Endothelial cell of hepatic sinusoid (primary cell): ENCODE measurements at regions not wholly inside any gene's neighbourhood (a gene's known extent, or its start where the extent isn't known, plus 50 kb on each side); places are given as distances from the start of the nearest gene placed in this dataset.

Experiments
- in situ Hi-C: cut with HindIII; loops from 2 replicates; pipeline ENCODE4 v1.10.0; 2017; ENCODE audit warnings: low sequenced_read_pairs

- in situ Hi-C loops = no loop called here
Observed at GRCh38 chr14:28057359-28058296, 709.0 kb upstream of the FOXG1 start.

- in situ Hi-C loops = no loop called here
Observed at GRCh38 chr14:28059254-28059653, 707.3 kb upstream of the FOXG1 start.

- in situ Hi-C loops = loop anchor here (5.0 kb wide), 1 partner anchor 49 kb away; no protein-coding TSS in a partner anchor
Observed at GRCh38 chr14:28061006-28061405, 705.6 kb upstream of the FOXG1 start.

- in situ Hi-C loops = no loop called here
Observed at GRCh38 chr14:28077021-28077420, 689.6 kb upstream of the FOXG1 start.

- in situ Hi-C loops = no loop called here
Observed at GRCh38 chr14:28083389-28083788, 683.2 kb upstream of the FOXG1 start.

DNA sequence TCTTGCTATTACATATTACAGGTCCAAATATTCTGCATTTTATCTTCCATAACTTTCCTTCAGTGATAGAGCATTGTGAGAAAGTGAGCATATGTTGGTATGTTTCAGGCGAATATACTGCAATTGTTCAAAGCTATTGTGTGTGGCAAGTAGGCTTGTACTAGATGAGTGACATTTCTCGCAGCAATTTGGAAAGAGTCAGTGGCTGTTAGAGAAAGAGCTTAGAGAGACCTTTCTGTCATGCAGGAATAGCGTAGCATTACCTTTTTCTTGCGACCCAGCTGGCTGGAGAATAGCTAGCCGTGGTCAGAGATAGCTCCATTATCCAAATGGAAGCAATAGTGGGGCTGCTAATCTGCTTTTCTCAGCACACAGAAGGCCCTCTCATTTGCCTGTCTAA is 678.5 kb upstream of the FOXG1 start:
- in situ Hi-C loops = no loop called here

DNA sequence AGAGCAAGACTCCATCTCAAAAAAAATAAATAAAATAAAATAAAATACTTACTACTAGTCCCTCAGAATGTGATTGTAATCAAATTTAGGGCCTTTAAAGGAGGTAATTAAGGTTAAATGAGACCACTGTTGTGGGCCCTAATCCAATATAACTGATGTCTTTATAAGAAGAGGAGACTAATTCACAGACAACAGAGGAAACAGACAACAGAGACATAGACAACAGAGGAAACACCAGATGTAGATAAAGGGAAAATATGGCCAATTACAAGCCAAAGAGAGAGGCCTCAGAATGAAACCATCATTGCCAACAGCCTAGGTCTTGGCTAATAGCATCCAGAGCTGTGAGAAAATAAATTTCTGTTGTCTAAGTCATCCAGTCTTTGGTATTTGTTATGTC is 669.0 kb upstream of the FOXG1 start:
- in situ Hi-C loops = no loop called here

GRCh38 chr14:28098856-28099255 is 667.7 kb upstream of the FOXG1 start:
- in situ Hi-C loops = no loop called here

DNA sequence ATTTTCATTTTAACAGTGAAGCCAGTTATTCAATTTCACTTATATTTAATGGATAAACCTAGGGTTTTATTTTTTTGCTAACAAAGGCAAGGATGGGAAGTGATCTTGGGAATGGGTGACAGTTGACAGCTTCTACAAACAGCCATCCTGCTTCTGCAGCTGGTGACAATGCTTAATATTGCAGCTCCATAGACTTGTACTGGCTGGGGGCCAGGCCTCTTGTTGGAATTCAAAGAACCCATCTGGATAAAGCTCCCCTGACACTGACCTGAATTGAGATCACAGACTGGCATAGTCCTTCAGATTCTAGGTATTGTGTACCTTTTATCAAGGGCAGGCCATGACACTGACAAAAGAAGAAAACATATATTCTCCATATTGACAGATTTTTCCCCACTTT is 664.6 kb upstream of the FOXG1 start:
- in situ Hi-C loops = no loop called here

- in situ Hi-C loops = no loop called here
Observed at GRCh38 chr14:28102814-28103213, 663.8 kb upstream of the FOXG1 start.

DNA sequence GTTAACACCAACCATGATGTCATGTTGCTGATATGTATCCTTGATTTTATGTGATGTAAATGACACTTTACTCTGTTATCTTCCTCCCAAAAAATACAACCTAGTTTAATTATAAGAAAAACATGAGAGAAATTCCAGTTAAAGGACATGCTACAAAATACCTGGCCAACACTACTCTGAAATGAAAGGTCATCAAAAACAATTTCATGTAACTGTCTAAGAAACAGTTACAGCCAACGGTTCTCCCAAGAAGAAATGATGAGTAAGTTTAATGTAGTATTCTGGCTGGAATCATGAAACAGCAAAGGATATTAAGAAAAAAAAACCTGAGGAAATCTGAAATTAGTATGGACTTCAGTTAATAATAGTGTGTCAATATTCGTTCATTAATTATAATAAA is 653.3 kb upstream of the FOXG1 start:
- in situ Hi-C loops = no loop called here

GRCh38 chr14:28116716-28117115 is 649.9 kb upstream of the FOXG1 start:
- in situ Hi-C loops = no loop called here

- in situ Hi-C loops = no loop called here
Observed at GRCh38 chr14:28119849-28120248, 646.7 kb upstream of the FOXG1 start.

DNA sequence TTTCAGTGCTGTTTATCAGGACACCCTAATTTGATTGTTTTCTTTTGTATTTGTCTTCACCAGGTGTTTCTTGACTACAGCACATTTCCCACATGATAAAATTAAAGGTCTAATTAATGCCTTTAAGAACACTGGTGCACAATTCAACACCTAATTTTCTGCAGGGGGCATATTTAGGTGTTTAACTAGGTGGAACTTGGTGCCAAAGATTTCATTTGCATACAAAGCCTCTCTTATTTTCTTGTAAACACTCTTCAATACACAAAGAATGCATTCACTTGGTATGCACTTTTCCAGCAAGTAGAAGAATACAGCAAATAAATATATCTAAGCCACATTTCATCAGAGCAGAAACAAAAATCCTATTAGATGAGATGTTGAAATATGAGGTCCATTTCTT is 646.2 kb upstream of the FOXG1 start:
- in situ Hi-C loops = no loop called here

DNA sequence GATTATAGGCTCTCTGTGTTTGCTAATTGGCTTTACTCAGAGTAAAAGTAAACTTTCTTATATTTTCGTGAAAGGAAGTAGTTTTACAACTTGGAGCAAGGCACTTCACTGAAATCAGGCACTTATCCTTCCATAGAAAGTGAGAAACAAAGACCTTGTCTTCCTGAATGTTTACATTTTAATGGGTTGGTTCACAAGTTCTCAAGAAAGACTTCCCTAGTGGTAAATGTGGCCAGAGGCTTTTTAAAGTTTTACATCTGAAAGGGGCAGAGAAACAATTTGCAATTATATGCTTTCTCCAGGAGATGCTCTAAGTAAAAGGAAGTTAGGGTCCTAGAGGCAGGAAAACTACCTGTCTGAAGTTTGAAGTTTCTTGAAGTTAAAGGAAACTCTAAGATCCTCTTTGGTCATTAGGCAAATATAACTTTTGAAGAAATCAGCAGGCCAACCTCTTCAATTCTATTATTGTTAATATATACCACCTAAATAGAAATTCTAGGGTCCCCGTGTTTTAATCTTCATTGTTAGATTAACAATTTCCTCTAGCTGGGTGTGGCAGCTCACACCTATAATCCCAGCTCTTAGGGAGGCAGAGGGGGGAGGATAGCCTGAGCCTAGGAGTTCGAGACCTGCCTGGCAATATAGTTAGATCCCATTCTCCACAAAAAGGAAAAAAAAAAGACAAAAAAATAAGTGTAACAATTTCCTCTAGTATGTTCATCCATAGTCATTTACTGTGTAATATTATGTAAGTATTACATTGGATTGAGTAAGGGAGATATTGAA is 644.9 kb upstream of the FOXG1 start:
- in situ Hi-C loops = no loop called here

DNA sequence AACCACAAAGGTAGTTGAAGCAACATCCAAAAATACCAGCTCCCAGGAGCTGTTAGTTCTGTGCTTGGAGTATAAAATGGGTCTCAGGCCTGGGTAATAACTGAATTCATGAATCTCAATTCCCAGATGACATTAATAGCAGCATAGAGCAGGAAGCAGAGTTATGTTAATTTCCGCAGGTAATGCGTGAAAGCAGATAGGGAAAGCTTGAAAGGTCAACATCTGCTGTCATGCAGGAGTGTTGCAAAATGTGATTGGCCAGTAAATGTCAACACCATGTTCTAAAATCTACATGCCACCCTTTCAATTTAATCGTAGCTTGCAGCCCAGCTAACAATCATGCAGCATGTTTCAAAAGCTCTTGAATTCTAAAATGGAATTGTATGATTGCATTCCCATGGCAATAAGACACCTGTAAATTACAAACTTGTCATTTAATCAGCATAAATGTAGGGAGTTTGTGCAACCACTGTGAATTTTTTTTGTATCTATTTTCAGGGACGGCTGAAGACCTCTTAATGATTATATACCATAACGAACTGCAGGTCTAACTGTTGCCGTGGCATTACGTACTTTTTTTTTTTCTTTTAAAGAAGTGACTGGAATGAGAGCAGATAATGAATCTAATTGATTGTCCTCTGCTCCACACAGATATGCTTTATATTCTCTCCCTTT is 635.8 kb upstream of the FOXG1 start:
- in situ Hi-C loops = no loop called here

- in situ Hi-C loops = no loop called here
Observed at GRCh38 chr14:28138341-28138740, 628.2 kb upstream of the FOXG1 start.

DNA sequence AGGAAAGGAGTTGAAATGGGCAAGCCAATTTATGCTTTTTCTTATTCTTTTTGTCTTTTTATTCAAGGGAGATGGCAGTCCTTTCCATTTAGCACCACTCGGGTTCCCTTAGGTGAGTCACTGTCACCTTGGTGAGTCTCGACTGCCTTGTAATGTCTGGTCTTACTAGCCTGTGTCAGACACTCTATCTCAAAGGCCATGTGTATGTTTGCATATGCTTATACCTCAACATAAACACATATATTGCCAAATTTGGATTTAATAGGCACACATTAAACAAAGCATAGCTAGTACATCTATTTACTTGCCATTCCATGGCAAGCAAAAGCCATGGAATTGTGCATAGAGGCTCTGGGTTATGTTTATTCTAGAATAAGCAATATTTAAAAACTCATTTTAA is 624.9 kb upstream of the FOXG1 start:
- in situ Hi-C loops = no loop called here

DNA sequence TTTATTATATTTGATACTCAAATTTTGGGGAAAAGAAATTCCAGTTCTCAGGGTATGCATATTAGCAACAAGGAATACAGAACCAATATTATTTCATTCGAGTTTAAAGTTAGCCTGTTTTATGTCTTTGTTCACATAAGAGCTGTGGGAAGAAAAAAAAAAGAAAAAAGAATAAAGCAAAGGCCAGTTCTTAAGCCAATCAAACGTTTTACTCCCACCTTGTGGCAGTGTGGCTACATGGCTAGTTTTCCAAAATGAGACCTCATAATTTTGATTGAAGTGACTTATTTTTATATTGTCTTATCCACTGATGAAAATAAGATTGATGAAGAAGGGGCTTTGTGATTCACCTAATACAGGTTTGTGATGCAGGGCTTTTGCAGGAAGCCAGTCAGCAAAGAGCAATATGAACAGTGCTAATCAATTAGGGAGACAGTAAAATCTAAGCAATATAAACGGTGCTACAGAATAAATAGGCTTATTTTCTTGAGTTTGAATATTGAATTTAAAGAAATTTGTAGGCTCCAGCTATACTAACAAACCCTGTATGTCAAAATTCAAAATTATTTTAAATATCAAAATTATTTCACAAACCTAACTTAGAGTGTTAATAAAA is 624.1 kb upstream of the FOXG1 start:
- in situ Hi-C loops = no loop called here

DNA sequence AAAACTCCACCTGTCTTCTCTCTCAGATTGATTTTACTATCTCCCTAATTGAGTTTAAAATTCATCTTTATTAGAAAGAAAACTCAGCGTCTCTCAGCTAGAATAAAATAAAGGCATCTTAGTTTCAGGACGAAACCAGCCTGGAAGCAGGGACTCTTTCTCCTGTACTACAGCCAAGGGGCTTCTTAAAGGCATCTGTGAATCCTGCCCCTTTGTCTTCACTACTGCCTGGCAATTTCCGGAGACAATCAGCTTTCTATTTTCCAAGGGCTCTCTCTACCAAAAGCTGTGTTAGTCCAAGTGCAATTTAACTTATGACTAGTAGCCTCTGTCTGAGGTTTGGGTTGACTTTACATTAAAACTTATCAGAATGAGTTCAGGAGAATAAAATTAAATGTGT is 623.3 kb upstream of the FOXG1 start:
- in situ Hi-C loops = no loop called here

DNA sequence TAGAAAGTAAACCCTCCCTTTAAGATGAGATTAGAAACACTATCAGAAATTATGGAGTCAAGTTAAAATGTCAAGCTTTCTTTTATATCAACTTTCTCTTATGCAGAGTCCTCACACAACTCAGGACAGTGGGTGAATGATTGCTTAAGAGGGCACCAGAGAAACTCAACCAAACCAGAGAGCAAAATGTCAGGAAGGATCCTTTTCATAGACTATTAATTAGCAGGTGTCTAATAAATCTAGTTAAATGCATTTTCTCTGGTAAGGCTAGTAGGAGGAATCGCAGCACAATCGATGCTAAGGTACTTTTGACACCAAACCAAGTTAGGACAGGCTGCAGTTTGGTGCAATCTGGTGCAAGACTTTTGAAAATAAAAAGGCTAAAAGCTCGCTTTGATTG is 614.7 kb upstream of the FOXG1 start:
- in situ Hi-C loops = no loop called here
